DND-41 (cell line): ENCODE measurements at regions not wholly inside any gene's neighbourhood (a gene's known extent, or its start where the extent isn't known, plus 50 kb on each side); places are given as distances from the start of the nearest gene placed in this dataset.

Source experiments
- ATAC-seq: fragments of 200-7000 bp; cut with Tn5 transposase; 3 replicates; pipeline ENCODE4 v1.9.1; 2021; ENCODE audit warnings: low read depth; ENCODE audit not compliant: insufficient read depth
- DNase-seq: peaks from one replicate; pipeline ENCODE4 v3.0.0-alpha.2; 2020
- H2AFZ ChIP-seq: 2 replicates; pipeline ENCODE4 v1.6.0; 2012; ENCODE audit warnings: low read depth, low read length
- H3K27ac ChIP-seq: 2 replicates; pipeline ENCODE4 v1.5.1; 2012; ENCODE audit warnings: low read length, inconsistent platforms
- H3K27me3 ChIP-seq: fragments of 200-600 bp; sonication (generic); 2 replicates; pipeline ENCODE4 v1.6.0; 2012; ENCODE audit warnings: low read length, mild to moderate bottlenecking, inconsistent platforms; ENCODE audit not compliant: insufficient read depth, poor library complexity
- H3K36me3 ChIP-seq: 2 replicates; pipeline ENCODE4 v1.5.1; 2012; ENCODE audit warnings: low read length, inconsistent platforms; ENCODE audit not compliant: insufficient read depth
- H3K4me1 ChIP-seq: 2 replicates; pipeline ENCODE4 v1.5.1; 2012; ENCODE audit warnings: mild to moderate bottlenecking, low read length; ENCODE audit not compliant: insufficient read depth
- H3K4me2 ChIP-seq: 2 replicates; pipeline ENCODE4 v1.6.0; 2012; ENCODE audit warnings: mild to moderate bottlenecking, moderate library complexity, low read length, inconsistent platforms; ENCODE audit not compliant: insufficient read depth
- H3K4me3 ChIP-seq, 2 experiments: fragments of 200-600 bp in 1 of 2; shearing (Covaris generic) in 1 of 2; 2 replicates each; pipeline ENCODE4 v1.5.1; 2012 to 2016; ENCODE audit warnings: inconsistent platforms in 2 of 2, low read length in 2 of 2, mild to moderate bottlenecking in 2 of 2, low read depth in 1 of 2, moderate library complexity in 1 of 2
- H3K79me2 ChIP-seq: 2 replicates; pipeline ENCODE4 v1.6.0; 2012; ENCODE audit warnings: low read length, inconsistent platforms; ENCODE audit not compliant: insufficient read depth
- H3K9ac ChIP-seq: 2 replicates; pipeline ENCODE4 v1.6.0; 2012; ENCODE audit warnings: low read depth, mild to moderate bottlenecking, inconsistent platforms, low read length, moderate library complexity
- H3K9me3 ChIP-seq: 2 replicates; pipeline ENCODE4 v1.5.1; 2012; ENCODE audit warnings: low read length, moderate library complexity, mild to moderate bottlenecking, inconsistent platforms; ENCODE audit not compliant: insufficient read depth, severe bottlenecking
- H4K20me1 ChIP-seq: 2 replicates; pipeline ENCODE4 v1.6.0; 2012; ENCODE audit warnings: low read length; ENCODE audit not compliant: insufficient read depth
- EZH2 ChIP-seq: IDR thresholded peaks from 3 replicates; pipeline ENCODE4 v1.6.1; 2012; ENCODE audit warnings: borderline replicate concordance, low read depth, mild to moderate bottlenecking, moderate library complexity, low read length, inconsistent platforms; ENCODE audit not compliant: severe bottlenecking
- TF ChIP-seq, protein P1 (sequence below): IDR thresholded peaks from 2 replicates; pipeline ENCODE4 v1.5.1; 2012; ENCODE audit warnings: borderline replicate concordance, low read length, moderate library complexity, mild to moderate bottlenecking; ENCODE audit not compliant: poor library complexity, severe bottlenecking; ENCODE audit errors: extremely low read depth

DNA sequence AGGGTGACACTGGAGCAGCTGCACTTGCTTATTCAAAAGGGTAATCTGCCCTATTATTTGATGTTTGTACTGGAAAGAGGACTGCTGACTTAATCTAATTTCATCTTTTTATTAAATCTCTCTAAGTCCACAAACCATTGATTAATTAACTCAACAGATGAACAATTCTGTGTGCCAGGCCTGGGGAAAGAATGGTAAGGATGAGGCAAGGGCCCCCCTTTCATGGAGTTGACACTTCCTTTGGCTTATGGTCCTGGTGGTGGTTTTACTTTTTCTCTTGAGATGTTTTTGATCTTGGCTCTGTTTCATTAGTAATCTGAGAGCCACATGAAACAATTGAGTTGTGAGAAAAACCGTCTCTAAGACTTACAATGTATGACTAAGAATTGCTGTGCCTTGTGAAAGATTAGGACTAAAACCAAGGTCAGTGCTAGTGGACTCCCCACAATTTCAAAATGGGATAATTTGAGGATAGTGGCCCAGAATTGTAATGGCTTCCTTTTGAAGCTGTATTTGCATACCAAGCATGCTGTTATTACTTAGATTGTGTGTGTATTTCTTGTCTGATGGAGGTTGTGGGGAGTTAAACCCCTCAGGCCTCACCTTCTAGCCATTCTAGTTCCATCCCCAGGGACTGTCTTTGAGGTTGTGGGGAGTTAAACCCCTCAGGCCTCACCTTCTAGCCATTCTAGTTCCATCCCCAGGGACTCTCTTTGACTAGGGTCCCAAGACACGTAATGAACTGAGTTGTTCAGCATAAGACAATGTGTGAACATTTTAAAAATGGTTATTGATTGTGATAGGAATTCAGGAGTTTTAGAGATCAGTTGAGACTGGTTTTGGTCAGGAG is 52.5 kb upstream of the EVL start:
- DNase-seq (peak; percentile 57), ATAC-seq (peak; percentile 93)
- 0 out of 2 replicates have a peak overlapping the region, but pooled peaks have one; percentile 3 for H3K4me2 ChIP-seq
- H3K27me3 ChIP-seq, result no peaks in the 10 kb centered on the region
- peaks cover 32% of the 10 kb centered on the region for H3K4me1 ChIP-seq
- peaks cover 50% of the 10 kb centered on the region for H4K20me1 ChIP-seq
- H3K36me3 ChIP-seq, result peaks cover 15% of the 10 kb centered on the region; the same call in 1 of the 2 replicates
- H3K9me3 ChIP-seq, result no peaks in the 10 kb centered on the region
- peak overlapping the region; percentile 67 for H3K27ac ChIP-seq
- peaks cover 100% of the 10 kb centered on the region for H3K79me2 ChIP-seq
- no peak overlapping the region for H3K4me3 ChIP-seq
- no peak overlapping the region for H2AFZ ChIP-seq
- no peak overlapping the region for H3K9ac ChIP-seq
- no peak for TF ChIP-seq EZH2
- TF ChIP-seq, protein P1, sequence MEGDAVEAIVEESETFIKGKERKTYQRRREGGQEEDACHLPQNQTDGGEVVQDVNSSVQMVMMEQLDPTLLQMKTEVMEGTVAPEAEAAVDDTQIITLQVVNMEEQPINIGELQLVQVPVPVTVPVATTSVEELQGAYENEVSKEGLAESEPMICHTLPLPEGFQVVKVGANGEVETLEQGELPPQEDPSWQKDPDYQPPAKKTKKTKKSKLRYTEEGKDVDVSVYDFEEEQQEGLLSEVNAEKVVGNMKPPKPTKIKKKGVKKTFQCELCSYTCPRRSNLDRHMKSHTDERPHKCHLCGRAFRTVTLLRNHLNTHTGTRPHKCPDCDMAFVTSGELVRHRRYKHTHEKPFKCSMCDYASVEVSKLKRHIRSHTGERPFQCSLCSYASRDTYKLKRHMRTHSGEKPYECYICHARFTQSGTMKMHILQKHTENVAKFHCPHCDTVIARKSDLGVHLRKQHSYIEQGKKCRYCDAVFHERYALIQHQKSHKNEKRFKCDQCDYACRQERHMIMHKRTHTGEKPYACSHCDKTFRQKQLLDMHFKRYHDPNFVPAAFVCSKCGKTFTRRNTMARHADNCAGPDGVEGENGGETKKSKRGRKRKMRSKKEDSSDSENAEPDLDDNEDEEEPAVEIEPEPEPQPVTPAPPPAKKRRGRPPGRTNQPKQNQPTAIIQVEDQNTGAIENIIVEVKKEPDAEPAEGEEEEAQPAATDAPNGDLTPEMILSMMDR, result no peak

DNA sequence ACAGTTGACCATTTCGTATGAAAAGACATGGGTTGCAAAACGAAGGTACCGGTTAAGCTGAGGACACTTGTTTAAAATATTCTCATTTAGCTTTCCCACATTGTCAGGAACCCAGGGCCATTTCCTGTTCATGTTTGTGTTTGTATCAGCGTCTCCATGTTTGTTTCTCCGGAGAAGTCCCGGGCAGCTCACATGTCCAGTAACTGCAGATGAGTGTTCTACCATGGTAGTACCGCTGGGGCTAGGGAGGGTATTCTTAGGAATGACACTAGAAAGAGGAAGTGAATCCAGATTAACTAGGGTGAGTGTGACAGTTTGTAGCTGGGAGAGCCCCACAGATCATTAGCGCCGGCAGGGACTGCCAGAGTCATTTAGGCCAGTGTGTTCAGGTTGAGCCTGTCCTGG is 50.0 kb upstream of the EVL start:
- Histone ChIP-seq H3K4me2 (no peak overlapping the region), H3K27me3 (no peaks in the 10 kb centered on the region), H3K4me3 (no peak overlapping the region), H3K27ac (peak overlapping the region; percentile 1), H3K36me3 (peaks cover 19% of the 10 kb centered on the region; the same call in 1 of the 2 replicates), H3K4me1 (peaks cover 39% of the 10 kb centered on the region), H3K9ac (no peak overlapping the region), H4K20me1 (peaks cover 60% of the 10 kb centered on the region), H3K9me3 (no peaks in the 10 kb centered on the region), H3K79me2 (peaks cover 100% of the 10 kb centered on the region), H2AFZ (no peak overlapping the region)
- TF ChIP-seq, protein P1, result no peak
- no peak for TF ChIP-seq EZH2
- ATAC-seq (no peak), DNase-seq (no peak)
